Hematopoietic multipotent progenitor cell treated with erythropoietin and hydrocortisone succinate and interleukin-3 and kit ligand, for 6 days (in vitro differentiated cells): ENCODE measurements at regions not wholly inside any gene's neighbourhood (a gene's known extent, or its start where the extent isn't known, plus 50 kb on each side); places are given as distances from the start of the nearest gene placed in this dataset.
"Not testable (repeated sequence)": the region's sequence is repeated elsewhere in the genome, so short reads cannot be mapped to it uniquely, and the experiment has no call there.

Experiments
- DNase-seq: peaks from one replicate; pipeline ENCODE4 v3.0.0-alpha.2; 2015

GRCh38 chr5:54404568-54404967 lies 50.9 kb upstream of the HSPB3 start:
- peak; percentile 23 for DNase-seq

DNA sequence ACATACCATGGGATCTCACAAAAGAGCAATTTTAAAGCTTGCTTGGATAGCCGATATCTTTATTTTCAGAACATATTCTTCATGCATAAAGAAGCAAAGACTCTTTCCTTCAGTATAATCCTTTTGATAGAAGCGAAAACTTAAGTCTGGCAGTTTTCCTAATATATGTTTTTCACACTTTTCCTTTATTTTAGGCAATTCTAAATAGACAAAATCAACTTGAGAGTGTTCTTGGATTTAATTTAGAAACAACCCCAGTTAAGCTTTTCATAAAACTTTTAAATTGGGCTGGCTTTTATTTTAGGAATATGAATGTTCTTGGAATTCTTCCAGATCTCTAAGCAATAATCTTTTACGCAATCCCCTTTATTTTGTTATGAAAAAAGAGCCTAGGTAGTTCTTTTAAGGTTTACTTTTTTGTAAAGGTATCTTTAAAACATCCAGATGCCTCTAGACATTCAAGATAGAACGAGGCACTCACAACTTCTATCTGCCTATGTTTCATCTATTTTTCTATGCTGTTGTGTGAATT lies 51.5 kb upstream of the HSPB3 start:
- no peak for DNase-seq

- DNase-seq, result no peak
Observed at GRCh38 chr5:54403121-54403520, 52.4 kb upstream of the HSPB3 start.

- no peak for DNase-seq
Observed at GRCh38 chr5:54401515-54401914, 54.0 kb upstream of the HSPB3 start.

- DNase-seq, result no peak
Observed at GRCh38 chr5:54398191-54398590, 57.3 kb upstream of the HSPB3 start.

- DNase-seq, result no peak
Observed at GRCh38 chr5:54397420-54397819, 58.1 kb upstream of the HSPB3 start.

DNA sequence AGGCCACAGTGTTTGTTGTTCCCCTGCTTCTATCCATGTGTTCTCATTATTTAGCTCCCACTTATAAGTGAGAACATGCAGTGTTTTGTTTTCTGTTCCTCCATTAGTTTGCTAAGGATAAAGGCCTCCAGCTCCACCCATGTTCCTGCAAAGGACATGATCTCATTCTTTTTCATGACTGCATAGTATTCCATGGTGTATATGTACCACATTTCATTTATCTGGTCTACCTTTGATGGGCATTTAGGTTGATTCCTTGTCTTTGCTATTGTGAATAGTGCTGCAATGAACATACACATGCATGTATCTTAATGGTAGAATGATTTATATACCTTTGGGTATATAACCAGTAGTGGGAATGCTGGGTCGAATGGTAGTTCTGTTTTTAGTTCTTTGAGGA lies 62.5 kb upstream of the HSPB3 start:
- not testable (repeated sequence) for DNase-seq

DNA sequence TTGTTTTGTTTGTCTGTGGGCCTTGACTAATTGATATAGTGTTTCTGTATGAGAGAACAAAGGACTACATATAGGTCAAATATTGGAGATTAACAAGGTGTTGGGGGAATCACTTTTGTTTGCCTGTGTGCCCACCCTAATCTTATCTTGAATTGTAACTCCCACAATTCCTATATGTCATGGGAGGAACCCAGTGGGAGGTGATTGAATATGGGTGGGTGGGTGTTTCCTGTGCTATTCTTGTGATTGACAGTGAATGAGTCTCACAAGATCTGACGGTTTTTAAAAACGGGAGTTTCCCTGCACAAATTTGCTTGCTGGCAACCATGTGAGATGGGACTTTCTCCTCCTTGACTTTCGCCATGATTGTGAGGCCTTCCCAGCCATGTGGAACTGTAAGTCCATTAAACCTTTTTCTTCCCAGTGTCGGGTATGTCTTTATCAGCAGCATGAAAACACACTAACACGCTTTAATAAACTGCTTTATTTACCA lies 64.9 kb upstream of the HSPB3 start:
- no peak for DNase-seq

- DNase-seq, result peak; percentile 64
Observed at GRCh38 chr5:54390015-54390414, 65.5 kb upstream of the HSPB3 start.

DNA sequence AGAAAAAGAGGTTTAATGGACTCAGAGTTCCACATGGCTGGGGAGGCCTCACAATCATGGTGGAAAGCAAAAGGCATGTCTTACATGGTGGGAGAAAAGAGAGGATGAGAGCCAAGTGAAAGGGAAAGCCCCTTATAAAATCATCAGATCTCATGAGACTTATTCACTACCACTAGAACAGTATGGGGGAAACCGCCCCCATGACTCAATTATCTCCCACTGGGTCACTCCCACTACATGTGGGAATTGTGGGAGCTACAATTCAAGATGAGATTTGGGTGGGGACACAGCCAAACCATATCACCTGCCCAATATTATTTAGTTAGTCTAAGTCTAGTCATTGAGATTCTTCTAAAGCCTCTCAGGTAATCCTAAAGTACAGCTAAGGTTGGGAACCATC lies 66.1 kb upstream of the HSPB3 start:
- DNase-seq, result not testable (repeated sequence)

GRCh38 chr5:54388811-54389210 lies 66.7 kb upstream of the HSPB3 start:
- DNase-seq, result no peak

DNA sequence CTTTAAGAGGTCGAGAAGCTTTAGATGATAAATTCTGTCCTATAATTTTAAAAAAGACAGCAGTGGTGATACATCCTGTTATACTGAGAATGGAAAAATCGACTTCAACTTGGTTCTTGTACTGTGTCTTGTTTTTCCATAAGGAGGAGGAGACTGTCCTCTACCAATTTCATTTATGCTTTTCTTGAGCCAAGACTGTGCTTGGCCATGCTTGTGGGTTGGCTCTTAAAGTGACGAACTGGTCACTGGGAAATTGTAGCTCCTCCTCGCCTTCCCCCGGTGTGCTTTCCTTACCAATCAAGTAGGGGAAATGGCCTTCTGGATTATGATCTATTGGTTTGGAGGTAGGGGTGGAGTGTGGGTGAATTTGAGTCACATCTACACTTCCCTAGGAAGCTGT lies 67.1 kb upstream of the HSPB3 start:
- DNase-seq, result no peak

DNA sequence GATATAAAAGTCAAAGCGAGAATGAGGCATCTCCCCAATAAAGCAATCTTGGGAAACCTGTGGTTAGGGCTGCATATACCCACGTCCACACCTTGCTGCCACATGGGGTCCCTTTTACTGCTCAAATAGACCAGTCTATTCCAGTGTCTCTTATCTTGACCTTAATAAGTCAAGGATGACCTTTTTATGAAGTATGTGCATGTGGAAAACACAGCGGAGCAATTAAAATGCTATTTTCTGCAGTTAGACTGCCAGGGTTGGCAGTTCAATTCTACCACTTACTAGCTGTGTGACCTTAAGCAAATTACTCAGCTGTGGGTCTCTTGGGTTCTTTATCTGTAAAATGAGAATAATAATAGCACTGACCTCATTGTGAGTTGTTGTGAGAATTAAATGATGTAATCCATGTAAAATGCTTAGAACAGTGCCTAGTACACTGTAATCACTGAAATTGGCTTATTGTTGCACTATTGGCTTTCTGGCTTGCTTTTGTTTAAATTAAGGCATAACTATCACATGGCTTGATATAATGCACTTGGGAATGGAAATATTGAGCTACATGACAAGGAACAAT lies 67.8 kb upstream of the HSPB3 start:
- no peak for DNase-seq

DNA sequence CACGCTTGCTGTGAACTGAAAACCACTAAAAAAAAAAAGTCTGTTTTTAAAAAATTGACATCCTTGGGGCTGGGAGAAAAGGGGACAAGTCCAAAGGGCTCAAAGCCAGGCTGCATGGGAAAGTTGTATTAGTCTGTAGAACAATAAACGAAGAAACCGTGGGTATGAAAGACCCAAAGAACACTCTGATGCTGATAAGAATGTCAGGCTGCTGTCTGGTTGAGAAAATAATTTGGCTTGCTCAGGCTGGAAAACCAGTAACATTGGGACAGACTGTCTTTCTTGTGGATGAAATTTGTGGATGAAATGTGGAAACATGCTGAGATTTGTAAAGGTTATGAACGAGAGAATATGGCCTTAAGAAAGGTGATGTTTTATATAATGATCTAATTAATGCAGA lies 68.5 kb upstream of the HSPB3 start:
- no peak for DNase-seq

DNA sequence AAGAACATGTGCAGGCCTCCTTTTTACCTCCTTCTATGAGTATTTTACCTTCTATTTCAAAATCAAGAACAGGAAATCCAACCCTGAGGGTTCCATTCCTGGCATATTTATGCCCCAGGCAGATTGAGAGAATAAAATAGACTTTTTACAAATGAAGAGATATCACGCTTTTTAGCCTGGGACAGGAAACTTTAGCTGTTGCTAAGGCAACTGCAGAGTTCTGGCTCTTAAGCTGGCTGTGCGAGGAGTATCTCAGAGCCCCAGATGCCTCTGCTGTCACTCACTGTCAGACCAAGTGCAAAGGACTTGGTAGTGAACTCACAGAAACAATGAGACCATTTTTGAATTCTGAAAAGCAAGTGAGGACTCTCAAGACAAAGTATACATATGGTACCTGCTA lies 69.5 kb upstream of the HSPB3 start:
- DNase-seq, result peak; percentile 21

DNA sequence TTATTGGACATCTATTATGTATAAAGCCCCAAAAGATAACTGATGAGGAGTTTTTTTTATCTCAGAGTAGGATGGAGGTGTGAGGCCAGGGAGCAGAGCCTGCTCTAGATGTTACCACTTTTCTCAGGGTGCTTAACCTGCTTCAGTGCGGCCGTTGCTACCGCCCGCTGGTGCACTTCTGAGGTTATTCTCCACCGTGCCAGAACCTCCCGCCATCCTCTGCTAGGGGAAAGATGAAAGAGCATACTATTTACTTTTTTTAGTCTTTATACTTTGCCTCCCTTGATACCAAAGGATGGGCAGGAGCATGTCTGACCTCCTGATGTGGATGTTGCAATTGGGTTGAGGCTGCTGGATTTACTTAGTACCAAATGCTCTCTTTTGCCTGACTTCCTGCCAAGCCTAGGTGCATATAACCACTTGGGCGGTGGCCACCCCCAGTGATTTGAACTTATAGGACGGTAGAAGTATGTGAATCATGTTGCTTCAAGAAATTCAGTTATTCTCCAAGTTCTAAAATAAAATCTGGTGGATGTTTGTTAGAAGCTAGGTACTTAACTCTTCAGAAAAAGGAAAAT lies 71.1 kb upstream of the HSPB3 start:
- DNase-seq, result no peak

GRCh38 chr5:54383941-54384340 lies 71.6 kb upstream of the HSPB3 start:
- no peak for DNase-seq

DNA sequence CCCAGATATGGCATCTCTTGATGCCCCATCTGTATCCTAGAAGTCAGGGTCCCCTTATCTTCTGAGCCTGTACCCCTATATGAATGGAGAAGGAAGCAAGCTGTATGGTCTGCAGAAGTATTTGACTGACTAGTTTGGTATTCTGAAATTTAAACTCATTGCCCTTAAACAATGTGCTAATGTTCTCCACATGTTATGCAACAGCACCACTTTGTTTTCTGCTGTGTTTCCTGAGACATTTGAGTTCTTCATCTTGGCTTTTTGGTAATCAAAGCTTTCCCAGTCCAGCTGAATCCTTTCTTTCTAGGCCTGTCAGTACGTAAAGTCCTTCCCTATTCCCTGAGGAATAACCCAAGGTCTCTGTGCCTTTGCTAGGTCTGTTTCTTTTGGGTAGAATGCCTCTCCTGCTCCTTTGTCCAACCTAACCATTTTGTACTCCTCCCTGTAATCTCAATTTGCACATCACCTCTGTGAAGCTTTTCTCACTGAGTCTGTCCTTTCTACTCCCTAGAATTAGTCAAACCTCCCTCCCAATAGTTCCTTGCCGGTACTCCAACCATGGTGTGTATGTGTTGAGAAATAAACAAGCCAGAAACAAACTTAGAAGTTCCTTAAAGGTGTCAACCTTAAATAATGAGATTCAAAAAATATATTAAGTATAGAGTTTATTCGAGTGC lies 72.1 kb upstream of the HSPB3 start:
- no peak for DNase-seq

DNA sequence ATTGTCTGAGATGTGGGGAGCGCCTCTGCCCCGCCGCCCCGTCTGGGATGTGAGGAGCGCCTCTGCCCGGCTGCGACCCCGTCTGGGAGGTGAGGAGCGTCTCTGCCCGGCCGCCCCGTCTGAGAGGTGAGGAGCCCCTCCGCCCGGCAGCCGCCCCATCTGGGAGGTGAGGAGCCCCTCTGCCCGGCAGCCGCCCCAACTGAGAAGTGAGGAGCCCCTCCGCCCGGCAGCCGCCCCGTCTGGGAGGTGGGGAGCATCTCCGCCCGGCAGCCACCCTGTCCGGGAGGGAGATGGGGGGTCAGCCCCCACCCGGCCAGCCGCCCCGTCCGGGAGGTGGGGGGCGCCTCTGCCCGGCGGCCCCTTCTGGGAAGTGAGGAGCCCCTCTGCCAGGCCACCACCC lies 70.9 kb upstream of the ARL15 start:
- not testable (repeated sequence) for DNase-seq

- no peak for DNase-seq
Observed at GRCh38 chr5:54379590-54379989, 69.2 kb upstream of the ARL15 start.

- no peak for DNase-seq
Observed at GRCh38 chr5:54378707-54379106, 68.3 kb upstream of the ARL15 start.

DNA sequence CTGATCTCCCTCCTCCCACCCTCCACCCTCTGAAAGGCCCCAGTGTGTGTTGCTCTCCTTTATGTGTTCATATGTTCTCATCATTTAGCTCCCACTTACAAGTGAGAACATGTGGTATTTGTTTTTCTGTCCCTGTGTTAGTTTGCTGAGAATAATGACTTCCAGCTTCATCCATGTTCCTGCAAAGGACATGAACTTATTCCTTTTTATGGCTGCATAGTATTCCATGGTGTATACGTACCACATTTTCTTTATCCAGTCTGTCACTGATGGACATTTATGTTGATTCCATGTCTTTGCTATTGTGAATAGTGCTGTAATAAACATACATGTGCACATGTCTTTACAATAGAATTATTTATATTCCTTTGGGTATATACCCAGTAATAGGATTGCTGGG lies 67.0 kb upstream of the ARL15 start:
- DNase-seq, result not testable (repeated sequence)

DNA sequence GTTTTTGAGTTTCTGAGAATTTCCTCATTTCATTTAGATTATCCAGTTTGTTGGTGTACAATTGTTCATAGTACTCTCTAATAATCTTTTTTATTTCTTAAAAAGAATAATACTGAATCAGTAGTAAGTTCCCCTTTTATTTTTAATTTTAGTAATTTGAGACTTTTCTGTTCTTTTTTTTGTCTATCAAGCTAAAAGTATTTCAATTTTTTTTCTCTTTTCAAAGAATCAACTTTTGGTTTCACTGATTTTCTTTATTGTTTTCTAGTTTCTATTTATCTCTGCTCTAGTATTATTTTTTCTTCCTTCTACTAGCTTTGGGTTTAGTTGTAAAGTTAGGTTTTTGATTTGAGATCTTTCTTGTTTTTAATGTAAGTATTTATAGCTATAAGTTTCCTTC lies 60.6 kb upstream of the ARL15 start:
- DNase-seq, result no peak

DNA sequence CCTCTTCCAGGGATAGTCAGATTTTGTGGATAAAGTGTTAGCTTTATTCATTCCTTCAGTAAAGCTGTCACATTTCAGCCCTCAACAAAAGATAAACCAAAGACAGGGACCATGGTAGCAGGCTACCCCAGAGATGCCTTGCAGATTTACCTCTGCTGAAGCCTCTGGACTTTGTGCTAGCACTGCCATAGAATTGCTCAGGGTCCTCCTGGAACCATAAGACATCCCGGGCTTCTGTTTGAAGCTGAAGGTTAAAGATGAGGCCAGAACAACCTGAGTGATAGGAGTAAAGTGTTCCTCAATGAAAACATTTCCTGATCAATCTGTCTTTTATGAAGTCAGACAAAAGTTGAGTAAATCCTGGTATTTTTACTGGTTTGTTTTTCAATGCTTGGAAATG lies 57.5 kb upstream of the ARL15 start:
- no peak for DNase-seq
